Neural cell (in vitro differentiated cells): ENCODE measurements at regions not wholly inside any gene's neighbourhood (a gene's known extent, or its start where the extent isn't known, plus 50 kb on each side); places are given as distances from the start of the nearest gene placed in this dataset.

Experiments
- H2AFZ ChIP-seq: fragments of 200-600, 300-800 bp; sonication (generic), shearing (Covaris generic); 2 replicates; pipeline ENCODE4 v1.6.0; 2014; ENCODE audit warnings: low read depth, mild to moderate bottlenecking, antibody characterized with exemption, low read length, moderate library complexity
- H3F3A ChIP-seq: fragments of 200-600 bp; shearing (Covaris generic); 2 replicates; pipeline ENCODE4 v1.6.1; 2016; ENCODE audit warnings: mild to moderate bottlenecking, moderate library complexity, mixed read lengths, antibody characterized with exemption, low read length; ENCODE audit not compliant: insufficient read depth, poor library complexity, severe bottlenecking
- H3K27ac ChIP-seq: fragments of 200-600, 300-800 bp; sonication (generic), shearing (Covaris generic); 2 replicates; pipeline ENCODE4 v1.5.1; 2014; ENCODE audit warnings: mild to moderate bottlenecking, low read length, moderate library complexity
- H3K27me3 ChIP-seq: fragments of 300-800, 200-600 bp; sonication (generic), shearing (Covaris generic); 2 replicates; pipeline ENCODE4 v1.6.0; 2014; ENCODE audit warnings: mild to moderate bottlenecking, low read depth, low read length, moderate library complexity; ENCODE audit not compliant: insufficient read depth
- H3K36me3 ChIP-seq: fragments of 300-800, 200-600 bp; sonication (generic), shearing (Covaris generic); 2 replicates; pipeline ENCODE4 v1.5.1; 2014; ENCODE audit warnings: mild to moderate bottlenecking, antibody characterized with exemption, low read length, moderate library complexity; ENCODE audit not compliant: insufficient read depth
- H3K4me2 ChIP-seq: fragments of 300-800, 200-600 bp; sonication (generic), shearing (Covaris generic); 2 replicates; pipeline ENCODE4 v1.6.0; 2014; ENCODE audit warnings: mild to moderate bottlenecking, low read length
- H3K4me3 ChIP-seq: fragments of 300-800, 200-600 bp; sonication (generic), shearing (Covaris generic); 2 replicates; pipeline ENCODE4 v1.5.1; 2014; ENCODE audit warnings: mild to moderate bottlenecking, low read length, moderate library complexity
- H3K79me2 ChIP-seq: fragments of 200-600 bp; shearing (Covaris generic); replicated peaks from 2 replicates; pipeline ENCODE4 v1.6.0; 2014; ENCODE audit warnings: mild to moderate bottlenecking, low read length, moderate library complexity; ENCODE audit not compliant: insufficient read depth
- H3K9ac ChIP-seq: fragments of 300-800, 200-600 bp; sonication (generic), shearing (Covaris generic); 2 replicates; pipeline ENCODE4 v1.6.1; 2016; ENCODE audit warnings: mild to moderate bottlenecking, low read length, mixed read lengths
- H3K9me2 ChIP-seq: fragments of 200-600 bp; shearing (Covaris generic); 2 replicates; pipeline ENCODE4 v1.6.1; 2016; ENCODE audit warnings: mild to moderate bottlenecking, low read length, mixed read lengths; ENCODE audit not compliant: insufficient read depth
- H3K9me3 ChIP-seq: fragments of 200-600, 300-800 bp; sonication (generic), shearing (Covaris generic); 2 replicates; pipeline ENCODE4 v1.6.1; 2016; ENCODE audit warnings: mild to moderate bottlenecking, mixed run types, low read length, moderate library complexity, mixed read lengths
- H4K20me1 ChIP-seq: fragments of 200-600 bp; shearing (Covaris generic); 2 replicates; pipeline ENCODE4 v1.6.1; 2016; ENCODE audit warnings: mild to moderate bottlenecking, mixed run types; ENCODE audit not compliant: insufficient read depth
- CTCF ChIP-seq: fragments of 450-650 bp; IDR thresholded peaks from 2 replicates; pipeline ENCODE4 v1.5.1; 2014; ENCODE audit warnings: antibody characterized with exemption, mild to moderate bottlenecking, moderate library complexity; ENCODE audit not compliant: poor library complexity, severe bottlenecking
- EP300 ChIP-seq: fragments of 450-650 bp; conservative IDR thresholded peaks from 2 replicates; pipeline ENCODE4 v1.6.1; 2014; ENCODE audit warnings: antibody characterized with exemption, mild to moderate bottlenecking, moderate library complexity; ENCODE audit not compliant: poor library complexity, severe bottlenecking
- EZH2 ChIP-seq: fragments of 200-600, 300-800 bp; shearing (Covaris generic), sonication (generic); IDR thresholded peaks from 2 replicates; pipeline ENCODE4 v1.6.1; 2014; ENCODE audit warnings: antibody characterized with exemption, low read length, borderline replicate concordance, mild to moderate bottlenecking; ENCODE audit not compliant: insufficient read depth, poor library complexity, severe bottlenecking
- MXI1 ChIP-seq: fragments of 450-650 bp; conservative IDR thresholded peaks from 2 replicates; pipeline ENCODE4 v1.6.1; 2014; ENCODE audit warnings: antibody characterized with exemption, mild to moderate bottlenecking; ENCODE audit not compliant: poor library complexity, severe bottlenecking
- POLR2AphosphoS5 ChIP-seq: IDR thresholded peaks from 2 replicates; pipeline ENCODE4 v1.6.1; 2012
- RAD21 ChIP-seq: fragments of 450-650 bp; conservative IDR thresholded peaks from 2 replicates; pipeline ENCODE4 v1.6.1; 2014; ENCODE audit warnings: antibody characterized with exemption, mild to moderate bottlenecking, moderate library complexity
- REST ChIP-seq: IDR thresholded peaks from 2 replicates; pipeline ENCODE4 v1.6.1; 2012; ENCODE audit warnings: borderline replicate concordance
- SMC3 ChIP-seq: fragments of 450-650 bp; conservative IDR thresholded peaks from 2 replicates; pipeline ENCODE4 v1.6.1; 2014; ENCODE audit warnings: antibody characterized with exemption, mild to moderate bottlenecking, moderate library complexity; ENCODE audit not compliant: poor library complexity
- TAF1 ChIP-seq: IDR thresholded peaks from 2 replicates; pipeline ENCODE4 v1.6.1; 2012; ENCODE audit warnings: low read depth

GRCh38 chr10:78417425-78418370, 384.0 kb downstream of the RPS24 start:
- Histone ChIP-seq H3K79me2 (no peaks in the 10 kb centered on the region), H3K9me3 (no peaks in the 10 kb centered on the region), H3K36me3 (no peaks in the 10 kb centered on the region), H3K27me3 (no peaks in the 10 kb centered on the region), H4K20me1 (no peaks in the 10 kb centered on the region), H3F3A (no peaks in the 10 kb centered on the region), H3K9ac (no peak overlapping the region), H3K4me3 (no peak overlapping the region), H2AFZ (no peak overlapping the region), H3K9me2 (no peaks in the 10 kb centered on the region), H3K4me2 (no peak overlapping the region), H3K27ac (no peak overlapping the region)
- TF ChIP-seq EZH2 (no peak), MXI1 (no peak), CTCF (no peak), TAF1 (no peak), POLR2AphosphoS5 (no peak), SMC3 (no peak), RAD21 (no peak), REST (no peak), EP300 (no peak)

DNA sequence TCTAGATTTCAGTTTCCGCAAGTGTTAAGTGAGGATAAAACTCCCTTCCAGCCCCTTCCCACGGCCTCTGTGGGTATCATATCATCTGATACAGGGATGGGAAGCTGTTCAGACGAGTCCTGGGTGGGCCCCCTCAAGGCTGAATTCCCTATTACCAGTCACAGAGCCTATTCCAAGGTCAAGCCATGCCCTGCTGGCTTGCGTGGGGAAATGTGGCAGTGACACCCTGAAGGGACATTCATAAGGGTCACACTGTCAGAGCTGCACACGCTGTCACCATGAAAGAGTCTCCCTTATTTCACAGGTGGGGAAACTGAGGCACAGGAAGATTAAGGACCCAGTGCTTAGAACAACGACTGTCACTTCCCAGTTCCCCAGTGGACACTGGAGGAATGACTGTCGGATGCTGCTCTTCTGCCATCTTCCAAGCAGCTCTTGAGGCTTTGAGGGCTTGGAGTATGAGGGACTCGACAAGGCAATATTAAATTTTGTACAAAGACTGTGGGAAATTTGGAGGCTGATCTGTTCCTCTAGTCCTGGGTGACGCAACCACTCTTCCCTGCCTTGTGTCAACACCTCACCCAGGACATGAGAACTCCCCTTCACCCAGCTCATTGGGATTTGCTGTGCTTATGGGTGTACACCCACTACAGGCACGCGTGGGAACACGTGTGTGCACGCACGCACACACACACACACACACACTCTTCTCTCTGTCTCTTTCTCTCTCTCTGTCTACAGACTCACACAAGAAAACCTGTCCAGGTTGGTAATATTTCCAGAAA, 386.0 kb downstream of the RPS24 start:
- no peak for TF ChIP-seq MXI1
- no peak for TF ChIP-seq CTCF
- no peak for TF ChIP-seq POLR2AphosphoS5
- Histone ChIP-seq H3K4me2 (no peak overlapping the region), H3K36me3 (no peaks in the 10 kb centered on the region), H3K9me2 (no peaks in the 10 kb centered on the region), H3F3A (no peaks in the 10 kb centered on the region), H3K27ac (no peak overlapping the region), H4K20me1 (no peaks in the 10 kb centered on the region), H2AFZ (no peak overlapping the region), H3K4me3 (no peak overlapping the region), H3K9me3 (no peaks in the 10 kb centered on the region), H3K9ac (no peak overlapping the region), H3K27me3 (no peaks in the 10 kb centered on the region), H3K79me2 (no peaks in the 10 kb centered on the region)
